Breast epithelium (tissue), 4 donors: ENCODE measurements at regions not wholly inside any gene's neighbourhood (a gene's known extent, or its start where the extent isn't known, plus 50 kb on each side); places are given as distances from the start of the nearest gene placed in this dataset.

ENCODE experiments used
- DNase-seq, 2 donors: peaks; one replicate each; pipeline ENCODE4 v3.0.0-alpha.2; 2019; ENCODE audit warnings: low spot score in 2 of 2
- H3K27ac ChIP-seq, 2 donors: fragments of 200-600 bp; sonication (generic) in 1 of 2; one replicate each; pipeline ENCODE4 v1.5.1; 2016 to 2019; ENCODE audit warnings: mild to moderate bottlenecking in 1 of 2
- H3K27me3 ChIP-seq, 2 donors: fragments of 200-600 bp; sonication (generic) in 1 of 2; one replicate each; pipeline versions ENCODE4 v1.5.1 to v1.6.0; 2017 to 2019; ENCODE audit warnings: control low read depth in 1 of 2, mild to moderate bottlenecking in 1 of 2
- H3K36me3 ChIP-seq: fragments of 200-600 bp; one replicate; pipeline ENCODE4 v1.5.1; 2019
- H3K4me1 ChIP-seq, 2 donors: fragments of 200-600 bp; sonication (generic); one replicate each; pipeline ENCODE4 v1.5.1; 2016 to 2019; ENCODE audit warnings: control low read depth in 1 of 2
- H3K4me3 ChIP-seq, 3 donors: fragments of 200-600 bp; sonication (generic); 1 replicate in 2 of 3; 2 replicates in 1 of 3; pipeline ENCODE4 v1.5.1; 2016 to 2019; ENCODE audit warnings: mild to moderate bottlenecking in 3 of 3, moderate library complexity in 2 of 3
- H3K9me3 ChIP-seq, 2 donors: fragments of 200-600 bp; sonication (generic) in 1 of 2; one replicate each; pipeline ENCODE4 v1.5.1; 2016 to 2019; ENCODE audit warnings: control low read depth in 1 of 2
- CTCF ChIP-seq, 3 donors: fragments of 450-650 bp; IDR thresholded peaks; one replicate each; pipeline ENCODE4 v1.5.1; 2016 to 2017; ENCODE audit warnings: antibody characterized with exemption in 3 of 3, mild to moderate bottlenecking in 3 of 3, moderate library complexity in 3 of 3
- POLR2A ChIP-seq: fragments of 450-650 bp; IDR thresholded peaks from one replicate; pipeline ENCODE4 v1.6.1; 2016; ENCODE audit warnings: antibody characterized with exemption, mild to moderate bottlenecking, moderate library complexity
- POLR2AphosphoS5 ChIP-seq, 3 donors: sonication (generic); formaldehyde crosslinking; IDR thresholded peaks; one replicate each; pipeline ENCODE4 v1.6.1; 2017; ENCODE audit warnings: antibody characterized with exemption in 3 of 3
- intact Hi-C: fragments of 100-400 bp; cut with DNase I; formaldehyde crosslinking; loops from one replicate; pipeline ENCODE4 v1.15.1; 2023; ENCODE audit warnings: low total_unique reads

- Histone ChIP-seq H3K4me3 (no peak overlapping the region), H3K27me3 (no peaks in the 10 kb centered on the region), H3K9me3 (no peaks in the 10 kb centered on the region), H3K4me1 (no peaks in the 10 kb centered on the region), H3K36me3 (no peaks in the 10 kb centered on the region), H3K27ac (no peak overlapping the region)
- TF ChIP-seq POLR2A (no peak), CTCF (IDR thresholded peaks at IDR 0.05) (no peak), POLR2AphosphoS5 (IDR thresholded peaks at IDR 0.05) (no peak)
- intact Hi-C loops: no loop called here
- DNase-seq: no peak
Observed at GRCh38 chr13:76634431-76635191, 251.6 kb downstream of the KCTD12 start.

- DNase-seq: no peak
- Histone ChIP-seq H3K27ac (no peak overlapping the region), H3K9me3 (no peaks in the 10 kb centered on the region), H3K4me3 (no peak overlapping the region), H3K4me1 (no peaks in the 10 kb centered on the region), H3K36me3 (no peaks in the 10 kb centered on the region), H3K27me3 (no peaks in the 10 kb centered on the region)
- intact Hi-C loops: no loop called here
- TF ChIP-seq POLR2AphosphoS5 (IDR thresholded peaks at IDR 0.05) (no peak), POLR2A (no peak), CTCF (IDR thresholded peaks at IDR 0.05) (no peak)
Observed at GRCh38 chr13:76632401-76633044, 253.7 kb downstream of the KCTD12 start.

GRCh38 chr13:76630629-76631230, 255.5 kb downstream of the KCTD12 start:
- DNase-seq: no peak
- intact Hi-C loops: no loop called here
- Histone ChIP-seq H3K36me3 (no peaks in the 10 kb centered on the region), H3K4me1 (no peaks in the 10 kb centered on the region), H3K27me3 (no peaks in the 10 kb centered on the region), H3K4me3 (no peak overlapping the region), H3K9me3 (no peaks in the 10 kb centered on the region), H3K27ac (no peak overlapping the region)
- TF ChIP-seq POLR2A: no peak
- no peak for TF ChIP-seq POLR2AphosphoS5 (IDR thresholded peaks at IDR 0.05)
- no peak for TF ChIP-seq CTCF (IDR thresholded peaks at IDR 0.05)

- Histone ChIP-seq H3K27me3 (no peaks in the 10 kb centered on the region), H3K36me3 (no peaks in the 10 kb centered on the region), H3K4me3 (no peak overlapping the region), H3K27ac (peak overlapping the region in 1 of 2 donors; percentile 32), H3K4me1 (no peaks in the 10 kb centered on the region), H3K9me3 (no peaks in the 10 kb centered on the region)
- DNase-seq: no peak
- TF ChIP-seq POLR2A (no peak), CTCF (IDR thresholded peaks at IDR 0.05) (no peak), POLR2AphosphoS5 (IDR thresholded peaks at IDR 0.05) (no peak)
- intact Hi-C loops: no loop called here
Observed at GRCh38 chr13:76622315-76623040, 263.7 kb downstream of the KCTD12 start.
